ENCODE measurements at regions not wholly inside any gene's neighbourhood (a gene's known extent, or its start where the extent isn't known, plus 50 kb on each side); places are given as distances from the start of the nearest gene placed in this dataset.
"Not testable (repeated sequence)": the region's sequence is repeated elsewhere in the genome, so short reads cannot be mapped to it uniquely, and the experiment has no call there.

- TF ChIP-seq CTCF (IDR thresholded peaks at IDR 0.05) (no peak), POLR2A (IDR thresholded peaks at IDR 0.05) (no peak), POLR2AphosphoS5 (IDR thresholded peaks at IDR 0.05) (no peak)
- H3K4me3 ChIP-seq: no peak overlapping the region
- H3K27ac ChIP-seq: no peak overlapping the region
- no peaks in the 10 kb centered on the region for H3K4me1 ChIP-seq
- no peaks in the 10 kb centered on the region for H3K9me3 ChIP-seq
- intact Hi-C loops (cut with DNase I; ENCODE audit: low total_unique reads): no loop called here
- DNase-seq (ENCODE audit: low spot score in 2 of 2): no peak
- H3K36me3 ChIP-seq: no peaks in the 10 kb centered on the region
- no peaks in the 10 kb centered on the region for H3K27me3 ChIP-seq
Measured at GRCh38 chr14:57060276-57060955, 208.3 kb downstream of the EXOC5 start.

- no peak overlapping the region for H3K27ac ChIP-seq
- no peaks in the 10 kb centered on the region for H3K4me1 ChIP-seq
- DNase-seq (ENCODE audit: low spot score in 2 of 2): no peak
- H3K27me3 ChIP-seq: no peaks in the 10 kb centered on the region
- no peaks in the 10 kb centered on the region for H3K9me3 ChIP-seq
- TF ChIP-seq POLR2AphosphoS5 (IDR thresholded peaks at IDR 0.05) (no peak), POLR2A (IDR thresholded peaks at IDR 0.05) (no peak), CTCF (IDR thresholded peaks at IDR 0.05) (no peak)
- intact Hi-C loops (cut with DNase I; ENCODE audit: low total_unique reads): no loop called here
- H3K4me3 ChIP-seq: no peak overlapping the region
- H3K36me3 ChIP-seq: no peaks in the 10 kb centered on the region
Measured at GRCh38 chr14:57058319-57058718, 210.4 kb downstream of the EXOC5 start.

GRCh38 chr14:57057803-57058202, 210.9 kb downstream of the EXOC5 start:
- intact Hi-C loops (cut with DNase I; ENCODE audit: low total_unique reads): no loop called here
- TF ChIP-seq POLR2AphosphoS5 (IDR thresholded peaks at IDR 0.05): no peak
- TF ChIP-seq POLR2A (IDR thresholded peaks at IDR 0.05): no peak
- no peak for TF ChIP-seq CTCF (IDR thresholded peaks at IDR 0.05)
- no peaks in the 10 kb centered on the region for H3K9me3 ChIP-seq
- no peak overlapping the region for H3K4me3 ChIP-seq
- no peak overlapping the region for H3K27ac ChIP-seq
- H3K4me1 ChIP-seq: no peaks in the 10 kb centered on the region
- DNase-seq (ENCODE audit: low spot score in 2 of 2): no peak
- no peaks in the 10 kb centered on the region for H3K36me3 ChIP-seq
- no peaks in the 10 kb centered on the region for H3K27me3 ChIP-seq

GRCh38 chr14:57056522-57056921, 212.2 kb downstream of the EXOC5 start:
- H3K4me3 ChIP-seq; DNase-seq (ENCODE audit: low spot score in 2 of 2); H3K27me3 ChIP-seq; H3K4me1 ChIP-seq; intact Hi-C loops (cut with DNase I; ENCODE audit: low total_unique reads); H3K27ac ChIP-seq; H3K36me3 ChIP-seq; H3K9me3 ChIP-seq: not testable (repeated sequence)

- H3K4me3 ChIP-seq: no peak overlapping the region
- H3K27ac ChIP-seq: no peak overlapping the region
- DNase-seq (ENCODE audit: low spot score in 2 of 2): no peak
- no peaks in the 10 kb centered on the region for H3K4me1 ChIP-seq
- H3K36me3 ChIP-seq: no peaks in the 10 kb centered on the region
- intact Hi-C loops (cut with DNase I; ENCODE audit: low total_unique reads): no loop called here
- no peaks in the 10 kb centered on the region for H3K9me3 ChIP-seq
- no peaks in the 10 kb centered on the region for H3K27me3 ChIP-seq
- no peak for TF ChIP-seq POLR2AphosphoS5 (IDR thresholded peaks at IDR 0.05)
- no peak for TF ChIP-seq CTCF (IDR thresholded peaks at IDR 0.05)
- no peak for TF ChIP-seq POLR2A (IDR thresholded peaks at IDR 0.05)
Measured at GRCh38 chr14:57052705-57053302, 215.9 kb downstream of the EXOC5 start.
